Vagina (tissue), 2 donors: ENCODE measurements at regions not wholly inside any gene's neighbourhood (a gene's known extent, or its start where the extent isn't known, plus 50 kb on each side); places are given as distances from the start of the nearest gene placed in this dataset.

Source experiments
- DNase-seq, 2 donors: peaks; one replicate each; pipeline ENCODE4 v3.0.0-alpha.2; 2017; ENCODE audit errors: extremely low spot score in 2 of 2
- H3K27ac ChIP-seq: fragments of 200-600 bp; sonication (generic); one replicate; pipeline ENCODE4 v1.5.1; 2019
- H3K27me3 ChIP-seq: fragments of 200-600 bp; sonication (generic); one replicate; pipeline ENCODE4 v1.5.1; 2019
- H3K36me3 ChIP-seq, 2 donors: fragments of 200-600 bp; sonication (generic); one replicate each; pipeline ENCODE4 v1.5.1; 2017 to 2019
- H3K4me1 ChIP-seq: fragments of 200-600 bp; sonication (generic); one replicate; pipeline ENCODE4 v1.5.1; 2019
- H3K4me3 ChIP-seq, 2 donors: fragments of 200-600 bp; sonication (generic); 1 replicate in 1 of 2; 2 replicates in 1 of 2; pipeline ENCODE4 v1.5.1; 2016 to 2019
- H3K9me3 ChIP-seq: fragments of 200-600 bp; sonication (generic); one replicate; pipeline ENCODE4 v1.5.1; 2019
- CTCF ChIP-seq, 3 experiments: fragments of 450-650 bp in 2 of 3; fragments of 200-600 bp in 1 of 3; sonication (generic) in 1 of 3; IDR thresholded peaks; one replicate each; pipeline ENCODE4 v1.5.1; 2017 to 2019; ENCODE audit warnings: antibody characterized with exemption in 3 of 3, mild to moderate bottlenecking in 2 of 3, moderate library complexity in 2 of 3
- POLR2A ChIP-seq, 2 donors: fragments of 450-650 bp; IDR thresholded peaks; one replicate each; pipeline ENCODE4 v1.6.1; 2017; ENCODE audit warnings: antibody characterized with exemption in 2 of 2, mild to moderate bottlenecking in 2 of 2, moderate library complexity in 2 of 2
- POLR2AphosphoS5 ChIP-seq, 2 donors: sonication (generic); formaldehyde crosslinking; IDR thresholded peaks; one replicate each; pipeline ENCODE4 v1.9.0; 2017; ENCODE audit warnings: antibody characterized with exemption in 2 of 2, mild to moderate bottlenecking in 2 of 2, low read depth in 1 of 2; ENCODE audit not compliant: insufficient read depth in 1 of 2
- intact Hi-C: fragments of 100-400 bp; cut with DNase I; formaldehyde crosslinking; loops from one replicate; pipeline ENCODE4 v1.15.1; 2023

GRCh38 chr1:188420177-188420576 is 1591.4 kb downstream of the PLA2G4A start:
- intact Hi-C loops = no loop called here
- Histone ChIP-seq H3K9me3 (no peaks in the 10 kb centered on the region), H3K4me3 (no peak overlapping the region), H3K27ac (no peak overlapping the region), H3K36me3 (no peaks in the 10 kb centered on the region), H3K4me1 (no peaks in the 10 kb centered on the region), H3K27me3 (no peaks in the 10 kb centered on the region)
- TF ChIP-seq POLR2A (IDR thresholded peaks at IDR 0.05) (no peak), CTCF (IDR thresholded peaks at IDR 0.05) (no peak), POLR2AphosphoS5 (IDR thresholded peaks at IDR 0.05; ENCODE audit: insufficient read depth in 1 of 2, low read depth in 1 of 2) (no peak)
- no peak for DNase-seq

GRCh38 chr1:188423073-188423472 is 1594.3 kb downstream of the PLA2G4A start:
- DNase-seq = no peak
- H3K4me1 ChIP-seq = no peaks in the 10 kb centered on the region
- intact Hi-C loops = no loop called here
- no peak overlapping the region for H3K4me3 ChIP-seq
- no peak overlapping the region for H3K27ac ChIP-seq
- H3K27me3 ChIP-seq = no peaks in the 10 kb centered on the region
- H3K9me3 ChIP-seq = no peaks in the 10 kb centered on the region
- H3K36me3 ChIP-seq = no peaks in the 10 kb centered on the region
- no peak for TF ChIP-seq POLR2AphosphoS5 (IDR thresholded peaks at IDR 0.05; ENCODE audit: insufficient read depth in 1 of 2, low read depth in 1 of 2)
- no peak for TF ChIP-seq CTCF (IDR thresholded peaks at IDR 0.05)
- TF ChIP-seq POLR2A (IDR thresholded peaks at IDR 0.05) = no peak

- H3K27ac ChIP-seq = no peak overlapping the region
- intact Hi-C loops = no loop called here
- no peak for TF ChIP-seq CTCF (IDR thresholded peaks at IDR 0.05)
- TF ChIP-seq POLR2AphosphoS5 (IDR thresholded peaks at IDR 0.05; ENCODE audit: insufficient read depth in 1 of 2, low read depth in 1 of 2) = no peak
- TF ChIP-seq POLR2A (IDR thresholded peaks at IDR 0.05) = no peak
Observed at GRCh38 chr1:188424176-188424575, 1595.4 kb downstream of the PLA2G4A start.

GRCh38 chr1:188425687-188426086 is 1596.9 kb downstream of the PLA2G4A start:
- no peak for DNase-seq
- Histone ChIP-seq H3K4me1 (no peaks in the 10 kb centered on the region), H3K9me3 (no peaks in the 10 kb centered on the region), H3K36me3 (no peaks in the 10 kb centered on the region), H3K27ac (no peak overlapping the region), H3K27me3 (no peaks in the 10 kb centered on the region), H3K4me3 (no peak overlapping the region)
- intact Hi-C loops = no loop called here
- TF ChIP-seq POLR2AphosphoS5 (IDR thresholded peaks at IDR 0.05; ENCODE audit: insufficient read depth in 1 of 2, low read depth in 1 of 2) (no peak), CTCF (IDR thresholded peaks at IDR 0.05) (no peak), POLR2A (IDR thresholded peaks at IDR 0.05) (no peak)

More at GRCh38 chr1:188424176-188424575, 1595.4 kb downstream of the PLA2G4A start:
- DNase-seq = no peak
- Histone ChIP-seq H3K4me3 (no peak overlapping the region), H3K9me3 (no peaks in the 10 kb centered on the region), H3K4me1 (no peaks in the 10 kb centered on the region), H3K36me3 (no peaks in the 10 kb centered on the region), H3K27me3 (no peaks in the 10 kb centered on the region)

- no peaks in the 10 kb centered on the region for H3K4me1 ChIP-seq
- no peaks in the 10 kb centered on the region for H3K36me3 ChIP-seq
- H3K27ac ChIP-seq = no peak overlapping the region
- no peaks in the 10 kb centered on the region for H3K9me3 ChIP-seq
- no peak for TF ChIP-seq POLR2A (IDR thresholded peaks at IDR 0.05)
- TF ChIP-seq POLR2AphosphoS5 (IDR thresholded peaks at IDR 0.05; ENCODE audit: insufficient read depth in 1 of 2, low read depth in 1 of 2) = no peak
- TF ChIP-seq CTCF (IDR thresholded peaks at IDR 0.05) = no peak
- no peak overlapping the region for H3K4me3 ChIP-seq
- H3K27me3 ChIP-seq = no peaks in the 10 kb centered on the region
- intact Hi-C loops = no loop called here
- no peak for DNase-seq
Observed at GRCh38 chr1:188426561-188426960, 1597.8 kb downstream of the PLA2G4A start.
